A172 (cell line): ENCODE measurements at regions not wholly inside any gene's neighbourhood (a gene's known extent, or its start where the extent isn't known, plus 50 kb on each side); places are given as distances from the start of the nearest gene placed in this dataset.
A peak's percentile ranks its signal among the peaks of the same experiment; 100 is the strongest.
"Not testable (repeated sequence)": the region's sequence is repeated elsewhere in the genome, so short reads cannot be mapped to it uniquely, and the experiment has no call there.

ENCODE experiments used
- DNase-seq: peaks from one replicate; pipeline ENCODE4 v3.0.0-alpha.2; 2015; ENCODE audit warnings: low spot score

- not testable (repeated sequence) for DNase-seq
Measured at GRCh38 chr2:215889240-215889969, 123.9 kb downstream of the MREG start.

DNA sequence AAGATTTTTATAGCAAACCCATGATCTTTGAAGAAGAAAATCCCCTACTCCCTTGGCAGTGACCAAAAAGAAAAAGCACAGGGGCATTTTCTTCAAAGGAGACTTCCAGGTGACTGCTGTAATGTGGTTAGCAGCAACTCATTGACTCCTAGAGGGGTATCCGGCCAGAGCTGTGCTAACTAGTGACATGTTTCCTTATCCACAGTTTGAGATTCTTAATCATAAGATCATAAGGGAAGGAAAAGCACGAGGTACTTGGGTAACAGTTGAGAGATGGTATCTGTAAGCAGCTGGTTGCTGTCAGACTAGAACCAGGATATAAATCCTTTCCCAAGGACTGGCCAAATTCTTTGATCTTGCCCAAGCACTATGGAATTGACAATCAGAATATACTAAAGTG, 124.7 kb downstream of the MREG start:
- no peak for DNase-seq

DNA sequence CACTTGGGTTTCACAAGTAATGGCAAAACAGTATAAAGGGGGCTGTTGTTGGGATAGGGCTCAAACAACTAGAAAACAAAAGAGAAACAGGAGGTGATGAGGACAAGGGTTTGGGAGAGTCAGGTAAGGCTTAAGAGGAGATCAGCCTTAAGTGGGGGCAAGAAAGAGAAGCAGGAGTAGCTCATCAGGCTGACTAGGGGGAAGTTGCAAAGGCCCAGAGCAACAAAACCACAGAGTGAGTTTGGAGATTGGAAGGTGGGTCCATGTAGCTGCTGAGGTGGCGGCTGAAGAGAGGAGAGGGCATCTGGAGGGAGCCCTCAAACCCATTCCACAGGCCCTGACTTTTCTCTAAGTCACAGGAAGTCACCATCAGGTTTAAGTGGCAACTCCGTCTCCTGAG, 126.0 kb downstream of the MREG start:
- no peak for DNase-seq

DNA sequence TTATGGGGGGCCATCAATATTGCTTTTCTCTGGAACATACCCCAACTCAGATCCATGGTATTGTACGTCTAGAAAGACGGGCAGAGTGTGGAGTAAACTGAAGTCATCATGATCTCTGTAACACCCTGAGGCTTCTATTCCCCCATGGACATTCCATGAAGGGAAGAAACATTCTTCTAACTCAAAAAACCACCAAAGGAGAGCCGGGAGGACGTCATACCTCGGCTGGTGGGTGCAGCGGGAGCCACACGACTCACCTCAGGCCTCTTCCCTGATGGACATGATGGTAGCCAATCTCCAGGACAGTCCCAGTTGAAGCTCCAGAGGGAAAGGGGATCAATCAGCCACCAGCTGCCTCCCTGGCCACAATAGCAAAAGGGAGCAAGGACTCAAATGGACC, 127.3 kb downstream of the MREG start:
- DNase-seq, result no peak

DNA sequence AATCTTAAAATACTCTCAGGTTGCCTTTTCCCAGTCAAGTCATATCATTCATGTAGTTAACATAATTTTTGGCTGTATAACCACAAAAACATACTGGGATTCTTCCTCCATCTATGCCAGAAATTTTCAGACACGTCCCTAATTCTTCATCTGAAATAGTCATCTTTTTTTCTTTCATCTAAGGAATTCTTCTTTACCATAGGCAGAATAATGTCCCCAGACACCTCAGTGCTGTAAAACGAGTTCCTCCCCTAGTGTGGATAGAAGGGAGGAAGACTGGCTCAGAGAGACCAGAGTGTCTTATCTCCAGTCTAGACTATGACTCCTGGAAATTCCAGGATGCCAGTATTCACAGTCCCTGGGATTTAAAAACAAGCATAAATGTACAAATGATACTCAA, 127.8 kb downstream of the MREG start:
- DNase-seq, result no peak

DNA sequence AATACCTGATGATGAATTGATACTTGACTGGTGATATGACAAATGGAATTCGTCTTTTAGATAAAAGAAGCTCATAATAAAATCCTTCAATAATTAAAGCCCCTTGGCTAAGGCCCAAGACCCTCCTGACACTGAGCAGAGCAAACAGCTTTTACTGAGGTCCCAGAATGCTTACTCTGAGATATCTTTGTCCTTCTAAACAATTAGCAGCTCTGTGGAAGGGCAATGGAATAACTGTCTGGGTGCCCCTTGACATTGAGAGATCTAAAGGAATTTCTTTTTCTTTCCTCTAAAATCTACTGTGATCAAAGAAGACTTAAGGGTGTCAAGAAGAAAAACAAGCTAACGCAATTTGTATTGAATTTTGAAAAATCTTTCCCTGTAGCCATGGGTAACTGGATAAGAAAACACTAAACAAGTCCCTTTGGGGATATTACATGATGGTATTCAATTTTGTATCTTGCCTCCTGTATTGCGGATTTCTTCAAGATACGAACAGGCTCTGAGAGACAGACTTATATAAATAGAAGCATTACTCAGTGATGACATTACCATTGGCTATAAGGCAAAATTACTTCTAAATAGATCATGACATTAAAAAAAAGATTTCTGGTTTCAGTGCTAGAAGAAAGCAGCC, 128.8 kb downstream of the MREG start:
- DNase-seq, result no peak

DNA sequence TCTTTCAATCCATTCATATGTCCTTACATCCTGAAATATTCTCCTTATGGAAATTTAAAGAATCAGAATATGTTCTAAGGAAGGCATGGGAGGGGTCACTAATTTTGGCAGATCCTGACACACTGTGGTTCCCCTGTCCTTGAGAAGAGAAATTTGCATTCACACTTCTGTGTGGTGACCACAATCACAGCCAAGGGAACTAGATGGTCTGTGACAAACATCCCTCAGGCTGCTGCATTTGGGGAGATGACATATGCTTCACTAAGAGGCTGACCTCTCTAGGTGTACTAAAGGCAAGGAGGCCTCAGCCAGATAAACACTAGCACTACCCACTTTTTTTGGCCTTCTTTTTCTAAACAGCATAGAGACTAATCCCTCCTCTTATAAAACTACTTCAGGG, 129.6 kb downstream of the MREG start:
- no peak for DNase-seq

DNA sequence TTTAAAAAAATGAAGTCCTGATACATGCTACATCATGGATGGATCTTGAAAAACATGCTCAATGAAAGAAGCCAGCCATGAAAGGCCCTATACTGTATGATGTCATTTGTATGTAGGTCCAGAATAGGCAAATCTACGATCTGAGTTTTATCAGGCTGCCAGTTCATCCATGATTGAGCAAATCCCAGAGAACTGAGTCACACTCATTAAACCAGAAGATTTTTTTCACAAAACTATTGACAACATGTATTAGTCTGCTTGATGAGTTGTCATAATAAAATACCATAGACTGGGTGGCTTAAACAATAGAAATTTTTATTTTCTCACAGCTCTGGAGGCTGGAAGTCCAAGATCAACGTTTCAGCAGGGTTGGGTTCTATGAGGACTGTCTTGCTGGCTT, 130.7 kb downstream of the MREG start:
- no peak for DNase-seq

GRCh38 chr2:215881582-215881981, 131.8 kb downstream of the MREG start:
- DNase-seq, result no peak

DNA sequence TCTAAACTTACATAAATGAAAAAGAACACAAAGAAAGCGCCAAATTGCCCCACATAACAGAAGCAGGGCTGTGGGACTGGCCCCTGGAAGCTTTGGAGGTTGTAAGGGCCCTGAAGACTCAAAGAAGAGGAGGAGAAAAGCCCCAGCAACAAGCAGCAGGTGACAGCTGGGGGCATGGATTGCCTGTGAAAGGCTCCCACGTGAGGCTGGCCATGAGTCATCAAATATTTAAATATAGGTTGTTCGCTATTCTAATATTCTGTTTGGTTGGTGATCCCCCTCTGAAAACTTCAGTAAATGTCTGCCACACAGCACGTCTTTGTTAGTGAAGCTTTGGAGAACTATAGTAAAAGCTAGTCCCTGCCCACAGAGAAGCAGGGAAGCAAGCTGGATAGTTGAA, 132.4 kb downstream of the MREG start:
- DNase-seq, result peak; percentile 9

DNA sequence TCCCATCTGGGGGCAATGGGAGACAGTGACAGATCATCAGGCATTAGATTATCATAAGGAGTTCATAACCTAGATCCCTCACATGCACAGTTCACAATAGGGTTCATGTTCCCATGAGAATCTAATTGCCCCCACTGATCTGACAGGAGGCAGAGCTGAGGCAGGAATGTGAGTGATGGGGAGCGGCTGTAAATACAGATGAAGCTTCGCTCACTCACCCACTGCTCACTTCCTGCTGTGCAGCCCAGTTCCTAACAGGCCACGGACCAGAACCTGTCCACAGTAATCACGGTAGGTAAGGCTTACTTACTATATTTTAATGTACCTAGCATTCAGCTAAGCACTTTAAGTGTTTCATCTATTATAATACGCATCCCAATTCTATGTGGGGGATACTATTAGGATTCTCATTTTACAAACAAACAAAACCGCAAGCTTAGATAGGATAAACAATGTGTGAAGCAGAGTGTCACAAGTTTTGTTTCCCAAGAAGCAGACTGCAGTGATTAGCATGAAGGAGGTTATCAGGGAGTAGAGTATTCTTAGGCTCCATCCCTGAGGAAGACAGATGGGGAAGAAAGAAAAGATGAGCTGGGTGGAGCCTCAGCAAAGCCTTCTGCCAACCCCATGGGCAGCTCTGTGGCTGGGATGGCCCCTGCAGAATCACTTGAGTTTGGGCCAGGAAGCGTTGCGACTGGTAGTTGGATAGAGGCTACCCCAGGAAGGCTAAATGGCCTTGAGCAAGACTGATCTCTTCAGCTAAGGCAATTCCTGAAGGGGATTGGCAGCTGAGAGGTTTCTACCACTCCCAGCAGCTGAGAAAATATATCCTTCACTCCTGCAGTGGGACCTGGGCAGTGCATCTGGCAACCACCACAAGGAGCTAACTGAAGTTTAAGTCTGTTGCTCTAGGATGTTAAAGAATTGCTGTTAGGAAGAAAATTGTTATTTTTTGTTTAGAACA, 133.1 kb downstream of the MREG start:
- DNase-seq, result no peak

DNA sequence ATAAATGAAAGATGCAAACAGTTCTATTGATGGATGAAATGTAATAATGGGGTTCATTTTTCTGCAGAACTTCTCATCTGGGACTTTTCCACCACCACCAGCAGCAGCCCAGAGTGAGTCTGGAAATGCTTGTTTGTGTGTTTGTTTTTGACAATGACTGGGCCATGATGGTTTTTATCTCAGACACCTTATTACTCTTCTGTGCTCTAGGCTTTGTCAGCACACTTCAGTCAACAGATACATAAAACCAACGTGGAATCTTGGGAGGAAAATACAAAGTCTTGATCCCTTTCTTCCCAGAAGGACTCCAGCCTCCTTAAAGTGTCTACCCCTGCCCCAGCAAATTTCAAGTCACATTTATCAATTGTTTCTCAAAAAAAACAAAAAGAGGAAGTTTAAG, 134.0 kb downstream of the MREG start:
- no peak for DNase-seq

GRCh38 chr2:215878476-215879063, 134.8 kb downstream of the MREG start:
- no peak for DNase-seq

GRCh38 chr2:215876937-215877238, 136.5 kb downstream of the MREG start:
- no peak for DNase-seq

DNA sequence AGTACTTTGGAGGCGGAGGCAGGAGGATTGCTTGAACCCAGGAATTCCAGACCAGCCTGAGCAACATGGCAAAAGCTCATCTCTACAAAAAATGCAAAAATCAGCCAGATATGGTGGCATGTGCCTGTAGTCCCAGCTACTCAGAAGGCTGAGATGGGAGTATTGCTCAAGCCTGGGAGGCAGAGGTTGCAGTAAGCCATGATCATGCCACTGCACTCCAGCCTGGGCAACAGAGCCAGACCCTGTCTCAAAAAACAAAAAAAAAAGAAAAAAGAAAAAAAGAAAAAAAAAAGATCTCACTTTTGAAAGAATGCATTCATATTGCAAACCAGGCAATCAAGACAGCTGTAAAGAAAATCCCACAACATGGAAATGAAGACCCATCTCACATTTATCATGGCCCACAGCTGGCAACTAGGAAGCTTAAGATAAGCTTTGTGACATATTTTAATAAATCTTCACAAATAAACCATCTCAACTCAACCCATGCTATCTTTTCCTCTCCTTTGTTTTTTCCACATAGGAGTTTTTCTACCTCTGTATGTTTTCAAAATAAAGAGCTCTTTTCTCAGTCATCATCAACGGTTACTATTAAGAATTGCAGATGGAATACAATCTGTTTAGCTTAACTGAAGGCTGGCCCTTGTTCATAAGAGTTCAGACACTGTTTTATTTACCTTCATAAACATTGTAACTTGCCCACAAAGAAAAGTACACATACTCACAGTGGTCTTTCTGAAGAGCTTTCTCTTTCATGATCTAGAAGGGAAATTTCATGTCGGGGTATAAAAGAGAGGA, 137.0 kb downstream of the MREG start:
- DNase-seq, result no peak

- no peak for DNase-seq
Measured at GRCh38 chr2:215874418-215874817, 138.9 kb downstream of the MREG start.

GRCh38 chr2:215870986-215871385, 142.4 kb downstream of the MREG start:
- peak; percentile 8 for DNase-seq

GRCh38 chr2:215870088-215870490, 143.3 kb downstream of the MREG start:
- no peak for DNase-seq

GRCh38 chr2:215868846-215869543, 144.4 kb downstream of the MREG start:
- DNase-seq, result no peak

GRCh38 chr2:215866606-215867005, 146.7 kb downstream of the MREG start:
- no peak for DNase-seq

- DNase-seq, result no peak
Measured at GRCh38 chr2:215863687-215864086, 149.7 kb downstream of the MREG start.
